NCI-H128 (cell line): ENCODE measurements at regions not wholly inside any gene's neighbourhood (a gene's known extent, or its start where the extent isn't known, plus 50 kb on each side); places are given as distances from the start of the nearest gene placed in this dataset.

Source experiments
- DNase-seq: peaks from one replicate; lab custom pipeline; 2025; ENCODE audit not compliant: unreplicated experiment; lab: John Stamatoyannopoulos, UW

GRCh38 chr5:3297853-3298252 is 297.8 kb upstream of the IRX1 start:
- no peak for DNase-seq

GRCh38 chr5:3288325-3288724 is 307.3 kb upstream of the IRX1 start:
- DNase-seq = no peak

- no peak for DNase-seq
Observed at GRCh38 chr5:3287516-3287915, 308.1 kb upstream of the IRX1 start.

DNA sequence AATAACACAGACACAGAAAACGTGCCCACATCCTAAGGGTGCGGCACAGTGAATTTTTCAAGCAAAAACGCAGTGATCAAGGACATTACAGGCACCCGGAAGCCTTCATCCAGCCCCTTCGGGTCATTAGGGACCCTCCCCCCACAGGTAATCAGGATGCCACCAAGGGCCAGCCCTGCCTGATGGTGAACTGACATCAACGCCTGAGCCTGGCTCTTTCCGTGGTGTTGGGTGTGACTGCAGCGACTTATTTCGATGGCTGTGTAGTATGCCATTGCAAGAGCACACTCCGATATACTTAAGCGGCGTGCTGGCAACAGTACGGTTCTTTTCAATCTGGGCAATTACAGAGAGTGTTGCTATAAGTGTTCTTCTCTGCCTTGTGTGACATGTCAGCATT is 310.0 kb upstream of the IRX1 start:
- DNase-seq = no peak

DNA sequence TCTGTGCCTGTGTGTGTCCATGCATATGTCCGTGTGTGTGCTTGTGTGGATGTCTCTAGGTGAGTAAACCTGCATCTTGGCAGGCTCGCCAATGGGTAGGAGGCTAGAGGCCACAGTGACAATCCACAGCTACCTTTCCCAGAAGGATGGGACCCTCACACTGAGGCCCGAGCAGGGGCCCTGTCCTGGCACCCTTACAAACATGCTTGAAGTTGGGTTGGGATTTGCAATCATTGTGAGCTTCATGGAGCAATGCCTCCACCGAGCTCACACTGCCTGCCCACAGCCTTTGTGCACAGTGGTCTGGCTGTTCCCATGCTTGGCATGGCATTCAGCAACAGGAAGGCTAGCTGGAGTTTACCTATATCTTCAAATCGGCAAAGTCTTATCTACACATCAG is 311.1 kb upstream of the IRX1 start:
- DNase-seq = no peak

- no peak for DNase-seq
Observed at GRCh38 chr5:3282841-3283240, 312.8 kb upstream of the IRX1 start.

GRCh38 chr5:3281366-3281765 is 314.3 kb upstream of the IRX1 start:
- no peak for DNase-seq

DNA sequence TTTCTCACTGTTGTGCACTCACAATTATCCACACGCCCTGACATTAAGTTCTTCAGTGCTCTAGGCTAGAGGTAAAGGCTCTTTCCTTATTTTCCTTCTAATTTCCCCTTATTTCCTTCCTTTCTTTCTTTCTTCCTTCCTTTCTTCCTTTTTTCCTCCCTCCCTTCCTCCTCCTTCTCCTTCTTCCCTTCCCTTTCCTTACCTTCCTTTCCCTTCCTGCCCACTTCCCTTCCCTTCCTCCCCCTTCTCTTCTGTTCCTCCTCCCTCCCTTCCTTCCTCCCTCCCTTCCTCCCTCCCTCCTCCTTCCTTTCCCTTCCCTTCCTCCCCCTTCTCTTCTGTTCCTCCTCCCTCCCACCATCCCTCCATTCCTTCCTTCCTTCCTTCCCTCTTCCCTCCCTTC is 317.0 kb upstream of the IRX1 start:
- DNase-seq = no peak

GRCh38 chr5:3277590-3278196 is 317.9 kb upstream of the IRX1 start:
- DNase-seq = peak; percentile 30

DNA sequence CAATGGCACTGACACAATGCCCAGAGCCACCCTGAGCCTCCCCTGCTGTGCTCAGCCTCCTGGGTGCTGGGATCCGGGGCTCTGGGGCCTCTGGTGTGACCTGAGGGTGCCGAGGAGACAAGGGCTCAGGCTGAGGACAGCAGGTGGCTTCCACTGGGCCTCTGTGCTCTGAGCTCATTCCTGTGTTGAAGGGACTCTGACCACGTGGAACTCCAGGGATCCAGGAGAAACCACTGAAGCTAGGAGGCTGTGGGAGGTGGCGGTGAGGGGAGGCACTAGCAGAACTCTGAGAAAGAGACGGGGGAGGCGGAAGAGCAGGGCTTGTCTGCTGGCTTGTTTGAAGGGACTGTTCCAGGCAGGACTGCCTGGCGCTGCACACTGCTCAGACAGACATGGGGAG is 318.7 kb upstream of the IRX1 start:
- no peak for DNase-seq

GRCh38 chr5:3269395-3270169 is 326.1 kb upstream of the IRX1 start:
- no peak for DNase-seq

GRCh38 chr5:3268760-3269330 is 326.8 kb upstream of the IRX1 start:
- DNase-seq = no peak

GRCh38 chr5:3266861-3267260 is 328.8 kb upstream of the IRX1 start:
- DNase-seq = no peak

DNA sequence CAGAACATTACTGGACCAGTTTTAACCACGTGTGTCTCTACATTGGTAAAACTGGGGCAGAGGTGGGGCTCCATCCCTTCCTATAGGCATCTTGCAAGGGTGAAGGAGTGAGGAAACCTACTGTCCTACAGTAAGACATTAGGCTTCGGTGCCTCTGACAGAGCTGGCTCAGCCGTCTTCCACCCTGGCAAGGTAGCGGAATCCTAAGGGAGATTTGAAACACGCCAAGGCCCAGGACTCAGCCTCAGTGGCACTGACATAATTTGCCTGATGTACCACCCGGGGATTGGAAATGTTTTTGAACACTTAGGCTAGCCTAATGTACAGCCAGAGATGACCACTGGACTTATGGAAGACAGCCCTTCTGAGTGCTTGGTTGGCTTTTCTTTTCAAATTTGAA is 329.7 kb upstream of the IRX1 start:
- DNase-seq = no peak

- no peak for DNase-seq
Observed at GRCh38 chr5:3265131-3265885, 330.3 kb upstream of the IRX1 start.

- DNase-seq = no peak
Observed at GRCh38 chr5:3262451-3262850, 333.2 kb upstream of the IRX1 start.

DNA sequence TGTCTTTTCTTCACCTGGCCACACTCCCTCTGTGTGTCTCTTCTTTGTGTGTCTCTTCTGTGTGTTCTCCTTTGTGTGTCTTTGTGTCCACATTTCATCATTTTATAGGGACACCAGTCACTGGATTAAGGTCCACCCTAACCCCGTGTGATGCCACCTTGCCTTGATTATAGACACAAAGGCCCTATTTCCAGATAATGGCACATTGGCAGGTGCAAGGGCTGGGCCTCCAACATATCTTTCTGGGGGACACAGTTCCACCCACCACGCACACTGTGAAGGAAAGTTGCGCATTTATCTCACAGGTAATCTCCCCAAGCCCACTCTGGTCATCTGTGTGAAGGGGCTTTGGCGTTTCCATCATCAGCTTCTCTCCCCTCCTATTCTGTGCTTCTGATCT is 334.6 kb upstream of the IRX1 start:
- DNase-seq = no peak

DNA sequence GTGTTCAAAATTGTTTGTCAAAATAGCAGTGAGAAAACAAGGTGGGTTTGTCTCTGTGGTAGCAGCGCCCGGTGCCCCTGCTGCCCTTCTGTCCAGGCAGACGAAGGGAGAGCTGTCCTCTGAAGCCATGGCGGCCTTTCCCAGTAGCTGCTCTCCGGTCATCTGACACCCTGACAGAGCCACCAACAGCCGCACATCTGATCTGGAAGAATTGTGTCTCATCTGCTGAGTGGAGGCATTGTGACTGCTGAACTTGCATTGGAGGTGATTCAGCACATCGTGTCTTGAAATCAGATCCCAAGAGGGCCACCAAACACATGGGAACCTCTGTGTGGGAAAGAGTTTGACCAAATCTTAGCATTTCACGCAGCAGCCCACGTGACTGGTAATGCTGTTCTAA is 337.6 kb upstream of the IRX1 start:
- DNase-seq = no peak

- no peak for DNase-seq
Observed at GRCh38 chr5:3252235-3252634, 343.4 kb upstream of the IRX1 start.

DNA sequence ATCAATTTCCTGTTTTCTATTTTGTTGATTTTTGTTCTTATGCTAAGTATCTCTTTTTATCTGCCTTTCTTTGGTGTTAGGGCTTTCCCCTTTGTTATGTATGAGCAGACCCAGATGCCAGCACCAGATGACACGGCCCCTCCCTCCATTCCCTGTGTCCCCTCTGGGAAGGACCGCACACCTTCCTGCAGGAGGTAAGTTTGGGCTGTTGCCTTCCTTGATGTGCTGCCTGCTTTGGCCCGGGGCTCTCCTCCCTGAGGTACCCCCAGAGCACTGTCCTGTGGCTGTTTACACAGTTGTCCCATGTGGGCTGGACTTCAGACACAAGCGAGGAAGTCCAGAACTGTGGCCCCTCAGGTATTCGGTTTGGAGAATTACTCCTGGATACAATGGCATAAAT is 343.8 kb upstream of the IRX1 start:
- no peak for DNase-seq

GRCh38 chr5:3249401-3249800 is 346.2 kb upstream of the IRX1 start:
- DNase-seq = no peak
